GM12891 (cell line): ENCODE measurements at regions not wholly inside any gene's neighbourhood (a gene's known extent, or its start where the extent isn't known, plus 50 kb on each side); places are given as distances from the start of the nearest gene placed in this dataset.

Experiments
- PAX5 ChIP-seq: IDR thresholded peaks from 2 replicates; pipeline ENCODE4 v1.6.1; 2011; ENCODE audit warnings: low read length, moderate library complexity, mild to moderate bottlenecking; ENCODE audit not compliant: insufficient read depth, severe bottlenecking
- POLR2A ChIP-seq: IDR thresholded peaks from 2 replicates; pipeline ENCODE4 v1.6.1; 2011; ENCODE audit warnings: low read depth, low read length, control low read depth
- POLR2AphosphoS5 ChIP-seq: IDR thresholded peaks from 2 replicates; pipeline ENCODE4 v1.6.1; 2011; ENCODE audit warnings: low read depth, low read length, control low read depth
- POU2F2 ChIP-seq: IDR thresholded peaks from 2 replicates; pipeline ENCODE4 v1.6.1; 2011; ENCODE audit warnings: low read depth, mild to moderate bottlenecking, control low read depth, low read length, moderate library complexity
- SPI1 ChIP-seq: IDR thresholded peaks from 2 replicates; pipeline ENCODE4 v1.6.1; 2011; ENCODE audit warnings: low read depth, low read length, control low read depth
- TAF1 ChIP-seq: IDR thresholded peaks from 2 replicates; pipeline ENCODE4 v1.6.1; 2011; ENCODE audit warnings: low read depth, low read length, control low read depth

GRCh38 chr10:91690996-91691676 is 58.3 kb upstream of the PPP1R3C start:
- no peak for TF ChIP-seq POLR2AphosphoS5
- no peak for TF ChIP-seq POLR2A
- no peak for TF ChIP-seq PAX5
- TF ChIP-seq SPI1, result no peak
- TF ChIP-seq TAF1, result no peak
- no peak for TF ChIP-seq POU2F2
